Loucy (cell line): ENCODE measurements at regions not wholly inside any gene's neighbourhood (a gene's known extent, or its start where the extent isn't known, plus 50 kb on each side); places are given as distances from the start of the nearest gene placed in this dataset.

Experiments used
- H2AFZ ChIP-seq: fragments of 200-600 bp; sonication (generic); 2 replicates; pipeline ENCODE4 v1.6.0; 2016; ENCODE audit warnings: antibody characterized with exemption, mild to moderate bottlenecking, low read length, moderate library complexity
- H3F3A ChIP-seq: fragments of 200-600 bp; 2 replicates; pipeline ENCODE4 v1.6.0; 2016; ENCODE audit warnings: antibody characterized with exemption, low read depth, mild to moderate bottlenecking
- H3K27me3 ChIP-seq: fragments of 200-600 bp; sonication (generic); 2 replicates; pipeline ENCODE4 v1.6.1; 2014; ENCODE audit warnings: low read length, mild to moderate bottlenecking; ENCODE audit not compliant: insufficient read depth, poor library complexity, severe bottlenecking
- H3K36me3 ChIP-seq: fragments of 200-600 bp; sonication (generic); 2 replicates; pipeline ENCODE4 v1.6.1; 2016; ENCODE audit warnings: low read length; ENCODE audit not compliant: insufficient read depth
- H3K4me1 ChIP-seq: fragments of 200-600 bp; sonication (generic); 2 replicates; pipeline ENCODE4 v1.5.1; 2014; ENCODE audit warnings: low read length, mild to moderate bottlenecking; ENCODE audit not compliant: insufficient read depth, poor library complexity, severe bottlenecking
- H3K4me2 ChIP-seq: fragments of 200-600 bp; sonication (generic); 2 replicates; pipeline ENCODE4 v1.6.0; 2014; ENCODE audit warnings: antibody characterized with exemption, low read length, low read depth, mild to moderate bottlenecking; ENCODE audit not compliant: poor library complexity, severe bottlenecking
- H3K4me3 ChIP-seq: fragments of 200-600 bp; sonication (generic); 2 replicates; pipeline ENCODE4 v1.5.1; 2014; ENCODE audit warnings: low read length, mild to moderate bottlenecking, mixed read lengths; ENCODE audit not compliant: poor library complexity, severe bottlenecking
- H3K79me2 ChIP-seq: fragments of 200-600 bp; sonication (generic); 2 replicates; pipeline ENCODE4 v1.6.1; 2014; ENCODE audit warnings: low read length; ENCODE audit not compliant: insufficient read depth
- H3K9ac ChIP-seq: fragments of 200-600 bp; sonication (generic); 2 replicates; pipeline ENCODE4 v1.6.0; 2014; ENCODE audit warnings: mild to moderate bottlenecking, low read depth, low read length, moderate library complexity; ENCODE audit not compliant: poor library complexity, severe bottlenecking
- H3K9me2 ChIP-seq: fragments of 200-600 bp; sonication (generic); replicated peaks from 2 replicates; pipeline ENCODE4 v1.6.1; 2016; ENCODE audit warnings: low read depth, low read length, mixed read lengths
- H3K9me3 ChIP-seq: fragments of 200-600 bp; sonication (generic); 2 replicates; pipeline ENCODE4 v1.6.1; 2014; ENCODE audit warnings: mild to moderate bottlenecking, antibody characterized with exemption, low read length, low read depth; ENCODE audit not compliant: insufficient read depth
- H4K20me1 ChIP-seq: fragments of 200-600 bp; sonication (generic); 2 replicates; pipeline ENCODE4 v1.6.0; 2014; ENCODE audit warnings: antibody characterized with exemption, low read length, mild to moderate bottlenecking; ENCODE audit not compliant: insufficient read depth, poor library complexity, severe bottlenecking
- CTCF ChIP-seq: fragments of 200-600 bp; sonication (generic); conservative IDR thresholded peaks from 2 replicates; pipeline ENCODE4 v1.5.1; 2014; ENCODE audit warnings: mild to moderate bottlenecking, antibody characterized with exemption, low read length
- EZH2phosphoT487 ChIP-seq: fragments of 200-600 bp; IDR thresholded peaks from 2 replicates; pipeline ENCODE4 v1.6.1; 2018; ENCODE audit warnings: antibody characterized with exemption, mild to moderate bottlenecking, moderate library complexity, borderline replicate concordance

- Histone ChIP-seq H3K4me2 (no peak overlapping the region), H3K9ac (no peak overlapping the region), H3K79me2 (no peaks in the 10 kb centered on the region), H2AFZ (no peak overlapping the region), H4K20me1 (no peaks in the 10 kb centered on the region), H3F3A (no peaks in the 10 kb centered on the region), H3K4me3 (no peak overlapping the region), H3K36me3 (no peaks in the 10 kb centered on the region), H3K4me1 (no peaks in the 10 kb centered on the region), H3K27me3 (no peaks in the 10 kb centered on the region), H3K9me2 (no peaks in the 10 kb centered on the region), H3K9me3 (no peaks in the 10 kb centered on the region)
- TF ChIP-seq EZH2phosphoT487 (no peak), CTCF (no peak)
Measured at GRCh38 chr2:41234093-41234492, 782.2 kb upstream of the SLC8A1 start.

GRCh38 chr2:41241325-41242000 is 789.6 kb upstream of the SLC8A1 start:
- Histone ChIP-seq H3K4me2 (no peak overlapping the region), H2AFZ (no peak overlapping the region), H3K9ac (no peak overlapping the region), H3K9me2 (no peaks in the 10 kb centered on the region), H3K4me1 (no peaks in the 10 kb centered on the region), H3F3A (no peaks in the 10 kb centered on the region), H3K27me3 (no peaks in the 10 kb centered on the region), H3K79me2 (no peaks in the 10 kb centered on the region), H4K20me1 (no peaks in the 10 kb centered on the region), H3K36me3 (no peaks in the 10 kb centered on the region), H3K4me3 (no peak overlapping the region), H3K9me3 (no peaks in the 10 kb centered on the region)
- TF ChIP-seq CTCF, result no peak

- TF ChIP-seq CTCF, result no peak
- no peak for TF ChIP-seq EZH2phosphoT487
- Histone ChIP-seq H3F3A (no peaks in the 10 kb centered on the region), H3K9me3 (no peaks in the 10 kb centered on the region), H3K4me3 (no peak overlapping the region), H2AFZ (no peak overlapping the region), H3K4me2 (no peak overlapping the region), H3K36me3 (no peaks in the 10 kb centered on the region), H3K79me2 (no peaks in the 10 kb centered on the region), H3K9ac (no peak overlapping the region), H3K4me1 (no peaks in the 10 kb centered on the region), H3K27me3 (no peaks in the 10 kb centered on the region), H3K9me2 (no peaks in the 10 kb centered on the region), H4K20me1 (no peaks in the 10 kb centered on the region)
Measured at GRCh38 chr2:41242001-41242331, 790.1 kb upstream of the SLC8A1 start.
